Astrocyte of the spinal cord (primary cell): ENCODE measurements at regions not wholly inside any gene's neighbourhood (a gene's known extent, or its start where the extent isn't known, plus 50 kb on each side); places are given as distances from the start of the nearest gene placed in this dataset.
"Not testable (repeated sequence)": the region's sequence is repeated elsewhere in the genome, so short reads cannot be mapped to it uniquely, and the experiment has no call there.

Source experiments
- DNase-seq: peaks from one replicate; pipeline ENCODE4 v3.0.0; 2011; ENCODE audit warnings: low read depth, low spot score
- H3K4me3 ChIP-seq: 2 replicates; pipeline ENCODE4 v1.5.1; 2011; ENCODE audit warnings: low read depth, mild to moderate bottlenecking, low read length, moderate library complexity
- in situ Hi-C: cut with HindIII; loops from 2 replicates; pipeline ENCODE4 v1.10.0; 2017; ENCODE audit warnings: low sequenced_read_pairs
- TF ChIP-seq, protein P1 (sequence below): IDR thresholded peaks from 2 replicates; pipeline ENCODE4 v1.5.1; 2012; ENCODE audit warnings: low read depth, mild to moderate bottlenecking, low read length, inconsistent platforms

DNA sequence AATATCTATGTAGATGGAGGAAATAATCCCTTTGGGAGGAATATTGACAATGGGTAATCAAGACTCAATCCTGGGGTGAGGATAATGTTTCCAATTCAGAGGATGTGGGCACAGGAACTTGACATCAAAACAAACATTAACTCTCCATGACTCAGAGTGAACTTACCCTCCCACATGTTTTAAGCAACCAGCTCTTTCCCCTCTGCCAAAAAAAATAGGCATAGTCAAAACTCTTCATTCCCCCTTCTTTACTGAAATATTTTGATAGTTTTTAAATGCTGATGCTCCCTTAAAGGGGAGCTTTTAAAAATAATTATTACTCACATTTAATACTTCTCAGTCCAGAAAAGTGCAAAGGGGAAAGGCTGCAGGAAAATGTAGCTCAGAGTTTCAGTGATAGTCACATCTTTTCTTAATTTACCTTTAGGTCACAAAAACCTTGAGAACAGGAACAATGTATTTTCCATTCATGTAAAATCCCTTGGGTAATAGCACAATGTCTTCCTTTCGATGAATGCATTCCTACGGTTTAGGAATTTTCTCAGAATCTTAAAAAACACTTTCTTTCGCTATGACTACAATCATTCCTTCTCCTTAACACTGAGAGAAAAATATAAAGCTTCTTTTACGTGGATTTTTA lies 298.4 kb upstream of the GRAMD2B start:
- no peak overlapping the region for H3K4me3 ChIP-seq
- TF ChIP-seq, protein P1, sequence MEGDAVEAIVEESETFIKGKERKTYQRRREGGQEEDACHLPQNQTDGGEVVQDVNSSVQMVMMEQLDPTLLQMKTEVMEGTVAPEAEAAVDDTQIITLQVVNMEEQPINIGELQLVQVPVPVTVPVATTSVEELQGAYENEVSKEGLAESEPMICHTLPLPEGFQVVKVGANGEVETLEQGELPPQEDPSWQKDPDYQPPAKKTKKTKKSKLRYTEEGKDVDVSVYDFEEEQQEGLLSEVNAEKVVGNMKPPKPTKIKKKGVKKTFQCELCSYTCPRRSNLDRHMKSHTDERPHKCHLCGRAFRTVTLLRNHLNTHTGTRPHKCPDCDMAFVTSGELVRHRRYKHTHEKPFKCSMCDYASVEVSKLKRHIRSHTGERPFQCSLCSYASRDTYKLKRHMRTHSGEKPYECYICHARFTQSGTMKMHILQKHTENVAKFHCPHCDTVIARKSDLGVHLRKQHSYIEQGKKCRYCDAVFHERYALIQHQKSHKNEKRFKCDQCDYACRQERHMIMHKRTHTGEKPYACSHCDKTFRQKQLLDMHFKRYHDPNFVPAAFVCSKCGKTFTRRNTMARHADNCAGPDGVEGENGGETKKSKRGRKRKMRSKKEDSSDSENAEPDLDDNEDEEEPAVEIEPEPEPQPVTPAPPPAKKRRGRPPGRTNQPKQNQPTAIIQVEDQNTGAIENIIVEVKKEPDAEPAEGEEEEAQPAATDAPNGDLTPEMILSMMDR: no peak
- in situ Hi-C loops: no loop called here
- DNase-seq: peak; percentile 74

GRCh38 chr5:126125407-126125806 lies 297.8 kb upstream of the GRAMD2B start:
- H3K4me3 ChIP-seq: no peak overlapping the region
- TF ChIP-seq, protein P1: no peak
- no peak for DNase-seq
- in situ Hi-C loops: no loop called here

- H3K4me3 ChIP-seq: no peak overlapping the region
- DNase-seq: no peak
- in situ Hi-C loops: no loop called here
- TF ChIP-seq, protein P1: no peak
These were observed 296.6 kb upstream of the GRAMD2B start for GRCh38 chr5:126126574-126126973.

DNA sequence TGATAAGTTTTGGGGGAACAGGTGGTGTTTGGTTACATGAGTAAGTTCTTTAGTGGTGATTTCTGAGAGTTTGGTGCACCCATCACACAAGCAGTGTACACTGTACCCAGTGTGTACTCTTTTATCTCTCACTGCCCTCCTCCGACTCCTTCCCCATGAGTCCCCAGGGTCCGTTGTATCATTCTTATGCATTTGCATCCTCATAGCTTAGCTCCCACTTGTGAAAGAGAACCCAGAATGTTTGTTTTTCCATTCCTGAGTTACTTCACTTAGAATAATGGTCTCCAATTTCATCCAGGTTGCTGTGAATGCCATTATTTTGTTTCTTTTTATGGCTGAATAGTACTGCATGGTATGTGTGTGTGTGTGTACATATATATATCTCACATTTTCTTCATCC lies 295.8 kb upstream of the GRAMD2B start:
- peak; percentile 8 for DNase-seq
- H3K4me3 ChIP-seq, in situ Hi-C loops: not testable (repeated sequence)

DNA sequence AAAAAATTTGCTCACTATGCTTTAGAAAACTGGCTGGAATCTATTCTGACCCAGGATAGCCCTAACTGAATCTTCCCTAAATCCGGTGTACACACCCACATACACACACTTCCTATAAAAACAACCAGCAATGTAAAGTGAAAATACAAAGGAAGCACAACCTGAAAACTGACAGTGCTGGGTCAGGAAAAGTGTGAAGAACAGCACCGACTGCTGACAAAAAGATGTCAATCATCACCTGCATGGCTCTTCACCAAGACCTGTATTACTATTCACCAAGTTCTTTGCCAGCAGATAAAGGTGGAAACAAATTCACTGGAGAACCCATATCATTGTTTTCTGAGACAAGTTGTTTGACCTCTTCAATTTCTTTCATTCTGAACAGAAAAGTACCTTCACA lies 293.8 kb upstream of the GRAMD2B start:
- no peak for DNase-seq
- in situ Hi-C loops: no loop called here
- no peak overlapping the region for H3K4me3 ChIP-seq
- TF ChIP-seq, protein P1: no peak

- no peak overlapping the region for H3K4me3 ChIP-seq
- no peak for DNase-seq
- TF ChIP-seq, protein P1: no peak
- in situ Hi-C loops: no loop called here
These were observed 289.8 kb upstream of the GRAMD2B start for GRCh38 chr5:126133424-126133823.

- DNase-seq: peak; percentile 18
- no peak overlapping the region for H3K4me3 ChIP-seq
- in situ Hi-C loops: no loop called here
- TF ChIP-seq, protein P1: no peak
These were observed 285.3 kb upstream of the GRAMD2B start for GRCh38 chr5:126137891-126138280.
